ENCODE measurements at regions not wholly inside any gene's neighbourhood (a gene's known extent, or its start where the extent isn't known, plus 50 kb on each side); places are given as distances from the start of the nearest gene placed in this dataset.

GRCh38 chr6:80472271-80472670, 365.8 kb downstream of the BCKDHB start:
- H3K9me3 Mint-ChIP-seq: no peaks in the 10 kb centered on the region
- POLR2A ChIA-PET: no interaction called here
- H3K36me3 Mint-ChIP-seq: no peaks in the 10 kb centered on the region
- DNase-seq: no peak
- H3K36me3 ChIP-seq (ENCODE audit: insufficient read depth, low read length): no peaks in the 10 kb centered on the region
- H3K27me3 Mint-ChIP-seq: no peaks in the 10 kb centered on the region
- no peaks in the 10 kb centered on the region for H3K9me3 ChIP-seq (ENCODE audit: low read length)
- no peak overlapping the region for H3K27ac ChIP-seq (ENCODE audit: low read depth, low read length)
- no peaks in the 10 kb centered on the region for H3K4me1 ChIP-seq (ENCODE audit: insufficient read depth, low read length)
- no peaks in the 10 kb centered on the region for H3K4me1 Mint-ChIP-seq
- H3K4me3 ChIP-seq (ENCODE audit: low read length): no peak overlapping the region
- no peaks in the 10 kb centered on the region for H3K27me3 ChIP-seq (ENCODE audit: insufficient read depth, low read length, poor library complexity, severe bottlenecking)
- H3K27ac Mint-ChIP-seq: no peak overlapping the region
- CTCF ChIA-PET: no interaction called here
- no peak overlapping the region for H3K4me3 Mint-ChIP-seq

GRCh38 chr6:80469977-80470376, 363.5 kb downstream of the BCKDHB start:
- no peaks in the 10 kb centered on the region for H3K4me1 ChIP-seq (ENCODE audit: insufficient read depth, low read length)
- no peaks in the 10 kb centered on the region for H3K27me3 ChIP-seq (ENCODE audit: insufficient read depth, low read length, poor library complexity, severe bottlenecking)
- ChIA-PET CTCF (no interaction called here), POLR2A (no interaction called here)
- no peak overlapping the region for H3K27ac Mint-ChIP-seq
- no peaks in the 10 kb centered on the region for H3K36me3 ChIP-seq (ENCODE audit: insufficient read depth, low read length)
- H3K4me1 Mint-ChIP-seq: no peaks in the 10 kb centered on the region
- no peaks in the 10 kb centered on the region for H3K9me3 ChIP-seq (ENCODE audit: low read length)
- DNase-seq: no peak
- H3K4me3 Mint-ChIP-seq: no peak overlapping the region
- no peaks in the 10 kb centered on the region for H3K27me3 Mint-ChIP-seq
- no peak overlapping the region for H3K27ac ChIP-seq (ENCODE audit: low read depth, low read length)
- H3K9me3 Mint-ChIP-seq: no peaks in the 10 kb centered on the region
- H3K4me3 ChIP-seq (ENCODE audit: low read length): no peak overlapping the region
- no peaks in the 10 kb centered on the region for H3K36me3 Mint-ChIP-seq

GRCh38 chr6:80468398-80468797, 361.9 kb downstream of the BCKDHB start:
- no peak overlapping the region for H3K4me3 Mint-ChIP-seq
- H3K27me3 Mint-ChIP-seq: no peaks in the 10 kb centered on the region

GRCh38 chr6:80467408-80467807, 360.9 kb downstream of the BCKDHB start:
- Histone ChIP-seq H3K27me3 (ENCODE audit: insufficient read depth, low read length, poor library complexity, severe bottlenecking) (no peaks in the 10 kb centered on the region), H3K4me3 (ENCODE audit: low read length) (no peak overlapping the region), H3K36me3 (ENCODE audit: insufficient read depth, low read length) (no peaks in the 10 kb centered on the region), H3K9me3 (ENCODE audit: low read length) (no peaks in the 10 kb centered on the region), H3K27ac (ENCODE audit: low read depth, low read length) (no peak overlapping the region), H3K4me1 (ENCODE audit: insufficient read depth, low read length) (no peaks in the 10 kb centered on the region)
- H3K4me1 Mint-ChIP-seq: no peaks in the 10 kb centered on the region
- H3K27ac Mint-ChIP-seq: no peak overlapping the region
- CTCF ChIA-PET: no interaction called here
- H3K27me3 Mint-ChIP-seq: no peaks in the 10 kb centered on the region
- H3K9me3 Mint-ChIP-seq: no peaks in the 10 kb centered on the region
- no peak for DNase-seq
- POLR2A ChIA-PET: no interaction called here
- no peaks in the 10 kb centered on the region for H3K36me3 Mint-ChIP-seq
- H3K4me3 Mint-ChIP-seq: no peak overlapping the region

More at GRCh38 chr6:80468398-80468797, 361.9 kb downstream of the BCKDHB start:
- no peak for DNase-seq
- CTCF ChIA-PET: no interaction called here
- Mint-ChIP-seq H3K27ac (no peak overlapping the region), H3K4me1 (no peaks in the 10 kb centered on the region), H3K9me3 (no peaks in the 10 kb centered on the region), H3K36me3 (no peaks in the 10 kb centered on the region)
- Histone ChIP-seq H3K27ac (ENCODE audit: low read depth, low read length) (no peak overlapping the region), H3K4me1 (ENCODE audit: insufficient read depth, low read length) (no peaks in the 10 kb centered on the region), H3K4me3 (ENCODE audit: low read length) (no peak overlapping the region), H3K27me3 (ENCODE audit: insufficient read depth, low read length, poor library complexity, severe bottlenecking) (no peaks in the 10 kb centered on the region), H3K9me3 (ENCODE audit: low read length) (no peaks in the 10 kb centered on the region), H3K36me3 (ENCODE audit: insufficient read depth, low read length) (no peaks in the 10 kb centered on the region)
- POLR2A ChIA-PET: no interaction called here

- no peaks in the 10 kb centered on the region for H3K36me3 ChIP-seq (ENCODE audit: insufficient read depth, low read length)
- Mint-ChIP-seq H3K4me1 (no peaks in the 10 kb centered on the region), H3K9me3 (no peaks in the 10 kb centered on the region), H3K4me3 (no peak overlapping the region), H3K27ac (no peak overlapping the region), H3K27me3 (no peaks in the 10 kb centered on the region), H3K36me3 (no peaks in the 10 kb centered on the region)
- no peaks in the 10 kb centered on the region for H3K27me3 ChIP-seq (ENCODE audit: insufficient read depth, low read length, poor library complexity, severe bottlenecking)
- DNase-seq: no peak
- no peak overlapping the region for H3K27ac ChIP-seq (ENCODE audit: low read depth, low read length)
- H3K9me3 ChIP-seq (ENCODE audit: low read length): no peaks in the 10 kb centered on the region
- ChIA-PET CTCF (no interaction called here), POLR2A (no interaction called here)
- no peaks in the 10 kb centered on the region for H3K4me1 ChIP-seq (ENCODE audit: insufficient read depth, low read length)
- H3K4me3 ChIP-seq (ENCODE audit: low read length): no peak overlapping the region
These were observed 360.5 kb downstream of the BCKDHB start for GRCh38 chr6:80466981-80467380.

GRCh38 chr6:80465513-80465912, 359.0 kb downstream of the BCKDHB start:
- Histone ChIP-seq H3K27me3 (ENCODE audit: insufficient read depth, low read length, poor library complexity, severe bottlenecking) (no peaks in the 10 kb centered on the region), H3K4me1 (ENCODE audit: insufficient read depth, low read length) (no peaks in the 10 kb centered on the region), H3K4me3 (ENCODE audit: low read length) (no peak overlapping the region), H3K27ac (ENCODE audit: low read depth, low read length) (no peak overlapping the region), H3K36me3 (ENCODE audit: insufficient read depth, low read length) (no peaks in the 10 kb centered on the region), H3K9me3 (ENCODE audit: low read length) (no peaks in the 10 kb centered on the region)
- ChIA-PET CTCF (no interaction called here), POLR2A (no interaction called here)
- no peak overlapping the region for H3K27ac Mint-ChIP-seq
- H3K36me3 Mint-ChIP-seq: peaks cover 0 to 3% (median 0%) of the 10 kb centered on the region in 3 donors
- no peak overlapping the region for H3K4me3 Mint-ChIP-seq
- no peaks in the 10 kb centered on the region for H3K9me3 Mint-ChIP-seq
- no peaks in the 10 kb centered on the region for H3K4me1 Mint-ChIP-seq
- no peak for DNase-seq
- H3K27me3 Mint-ChIP-seq: no peaks in the 10 kb centered on the region

GRCh38 chr6:80464901-80465300, 358.4 kb downstream of the BCKDHB start:
- H3K9me3 Mint-ChIP-seq: no peaks in the 10 kb centered on the region
- Histone ChIP-seq H3K4me1 (ENCODE audit: insufficient read depth, low read length) (no peaks in the 10 kb centered on the region), H3K9me3 (ENCODE audit: low read length) (no peaks in the 10 kb centered on the region), H3K27me3 (ENCODE audit: insufficient read depth, low read length, poor library complexity, severe bottlenecking) (no peaks in the 10 kb centered on the region), H3K27ac (ENCODE audit: low read depth, low read length) (no peak overlapping the region), H3K36me3 (ENCODE audit: insufficient read depth, low read length) (no peaks in the 10 kb centered on the region), H3K4me3 (ENCODE audit: low read length) (no peak overlapping the region)
- DNase-seq: no peak
- ChIA-PET POLR2A (no interaction called here), CTCF (no interaction called here)
- H3K27me3 Mint-ChIP-seq: no peaks in the 10 kb centered on the region
- H3K36me3 Mint-ChIP-seq: peaks cover 0 to 3% (median 0%) of the 10 kb centered on the region in 3 donors
- no peaks in the 10 kb centered on the region for H3K4me1 Mint-ChIP-seq
- H3K4me3 Mint-ChIP-seq: no peak overlapping the region
- peak overlapping the region in 1 of 8 donors; percentile 31 for H3K27ac Mint-ChIP-seq

- Histone ChIP-seq H3K9me3 (ENCODE audit: low read length) (no peaks in the 10 kb centered on the region), H3K27ac (ENCODE audit: low read depth, low read length) (no peak overlapping the region), H3K4me3 (ENCODE audit: low read length) (no peak overlapping the region), H3K27me3 (ENCODE audit: insufficient read depth, low read length, poor library complexity, severe bottlenecking) (no peaks in the 10 kb centered on the region), H3K4me1 (ENCODE audit: insufficient read depth, low read length) (no peaks in the 10 kb centered on the region), H3K36me3 (ENCODE audit: insufficient read depth, low read length) (no peaks in the 10 kb centered on the region)
- no peak overlapping the region for H3K4me3 Mint-ChIP-seq
- ChIA-PET CTCF (no interaction called here), POLR2A (no interaction called here)
- H3K9me3 Mint-ChIP-seq: no peaks in the 10 kb centered on the region
- H3K4me1 Mint-ChIP-seq: no peaks in the 10 kb centered on the region
- no peaks in the 10 kb centered on the region for H3K27me3 Mint-ChIP-seq
- H3K36me3 Mint-ChIP-seq: peaks cover 0 to 3% (median 0%) of the 10 kb centered on the region in 3 donors
- H3K27ac Mint-ChIP-seq: no peak overlapping the region
- no peak for DNase-seq
These were observed 356.7 kb downstream of the BCKDHB start for GRCh38 chr6:80463197-80463596.

GRCh38 chr6:80460257-80460865, 353.9 kb downstream of the BCKDHB start:
- Histone ChIP-seq H3K9me3 (ENCODE audit: low read length) (no peaks in the 10 kb centered on the region), H3K27me3 (ENCODE audit: insufficient read depth, low read length, poor library complexity, severe bottlenecking) (no peaks in the 10 kb centered on the region), H3K4me1 (ENCODE audit: insufficient read depth, low read length) (no peaks in the 10 kb centered on the region), H3K4me3 (ENCODE audit: low read length) (no peak overlapping the region), H3K36me3 (ENCODE audit: insufficient read depth, low read length) (no peaks in the 10 kb centered on the region), H3K27ac (ENCODE audit: low read depth, low read length) (no peak overlapping the region)
- Mint-ChIP-seq H3K27me3 (no peaks in the 10 kb centered on the region), H3K4me1 (peaks cover 0 to 4% (median 3%) of the 10 kb centered on the region in 3 donors), H3K36me3 (peaks cover 0 to 3% (median 0%) of the 10 kb centered on the region in 3 donors), H3K27ac (no peak overlapping the region), H3K4me3 (no peak overlapping the region), H3K9me3 (no peaks in the 10 kb centered on the region)
- no peak for DNase-seq
- POLR2A ChIA-PET: no interaction called here
- CTCF ChIA-PET: no interaction called here

Measured in CD8-positive, alpha-beta memory T cell (primary cell).